Stimulated activated naive B cell treated with anti-CD40 and anti-IgM and Interleukin-4, amounts not matched to agents 10 μg/mL and 1 μg/mL and 100 μg/mL, for 72 hours (primary cell): ENCODE measurements at regions not wholly inside any gene's neighbourhood (a gene's known extent, or its start where the extent isn't known, plus 50 kb on each side); places are given as distances from the start of the nearest gene placed in this dataset.

Source experiments
- ATAC-seq, 2 donors: fragments of 150-1000 bp; cut with Tn5 transposase; replicated peaks; 2 replicates each; pipeline ENCODE4 v1.10.0; 2021; ENCODE audit warnings: moderate library complexity in 1 of 2
- DNase-seq: peaks from one replicate; pipeline ENCODE4 v3.0.0; 2021
- H3K27ac Mint-ChIP-seq: one replicate; pipeline ENCODE4 v1.8.0; 2022; ENCODE audit warnings: mild to moderate bottlenecking, mixed read lengths
- H3K27me3 Mint-ChIP-seq, 2 donors: one replicate each; pipeline ENCODE4 v1.8.0; 2022; ENCODE audit warnings: mixed read lengths in 2 of 2
- H3K36me3 Mint-ChIP-seq, 2 donors: one replicate each; pipeline ENCODE4 v1.8.0; 2022; ENCODE audit warnings: mixed read lengths in 2 of 2, mild to moderate bottlenecking in 1 of 2
- H3K4me1 Mint-ChIP-seq, 2 donors: one replicate each; pipeline ENCODE4 v1.8.0; 2022; ENCODE audit warnings: mixed read lengths in 2 of 2, mild to moderate bottlenecking in 1 of 2
- H3K4me3 Mint-ChIP-seq, 2 donors: one replicate each; pipeline ENCODE4 v1.8.0; 2022; ENCODE audit warnings: mild to moderate bottlenecking in 2 of 2, mixed read lengths in 2 of 2, moderate library complexity in 1 of 2
- H3K9me3 Mint-ChIP-seq, 2 donors: one replicate each; pipeline ENCODE4 v1.8.0; 2022; ENCODE audit warnings: mixed read lengths in 2 of 2, mild to moderate bottlenecking in 1 of 2

- Mint-ChIP-seq H3K27ac (no peak overlapping the region), H3K27me3 (peaks cover 11 to 21% of the 10 kb centered on the region in 2 donors), H3K9me3 (no peaks in the 10 kb centered on the region), H3K36me3 (no peaks in the 10 kb centered on the region), H3K4me1 (no peaks in the 10 kb centered on the region), H3K4me3 (no peak overlapping the region)
- DNase-seq (no peak), ATAC-seq (no peak)
These were observed 216.6 kb downstream of the ATG4C start for GRCh38 chr1:63000508-63000907.

- DNase-seq, result no peak
These were observed 220.9 kb downstream of the ATG4C start for GRCh38 chr1:63004868-63005267.

DNA sequence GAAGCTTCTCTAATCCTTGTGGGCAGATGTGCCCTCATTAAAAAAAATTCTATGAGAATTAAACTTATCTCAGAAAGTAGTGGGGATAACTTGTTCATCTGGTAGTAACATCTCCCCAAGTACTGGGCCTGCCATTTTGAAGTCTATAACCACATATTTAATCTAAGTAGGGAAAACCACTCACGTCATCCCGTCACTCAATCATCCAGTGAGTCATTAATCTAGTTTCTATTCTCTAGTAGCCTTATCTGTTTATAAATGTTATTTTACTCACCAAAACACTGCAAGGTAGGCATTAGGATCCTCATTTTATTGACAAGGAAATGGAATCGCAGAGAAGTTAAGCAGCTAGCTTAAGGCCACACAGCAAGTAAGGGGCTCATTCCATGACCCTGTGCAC, 221.9 kb downstream of the ATG4C start:
- H3K4me3 Mint-ChIP-seq, result no peak overlapping the region
- H3K27me3 Mint-ChIP-seq, result peaks cover 5 to 13% of the 10 kb centered on the region in 2 donors
- H3K27ac Mint-ChIP-seq, result no peak overlapping the region
- DNase-seq (no peak), ATAC-seq (no peak)
- peaks cover 0 to 2% of the 10 kb centered on the region in 2 donors for H3K9me3 Mint-ChIP-seq
- H3K36me3 Mint-ChIP-seq, result no peaks in the 10 kb centered on the region
- H3K4me1 Mint-ChIP-seq, result no peaks in the 10 kb centered on the region

More at GRCh38 chr1:63004868-63005267, 220.9 kb downstream of the ATG4C start:
- Mint-ChIP-seq H3K36me3 (no peaks in the 10 kb centered on the region), H3K4me1 (no peaks in the 10 kb centered on the region), H3K27me3 (peaks cover 5 to 18% of the 10 kb centered on the region in 2 donors), H3K9me3 (peaks cover 0 to 2% of the 10 kb centered on the region in 2 donors), H3K27ac (no peak overlapping the region), H3K4me3 (no peak overlapping the region)
- no peak for ATAC-seq

- no peak for ATAC-seq
- H3K4me3 Mint-ChIP-seq, result no peak overlapping the region
These were observed 225.5 kb downstream of the ATG4C start for GRCh38 chr1:63009421-63009820.

GRCh38 chr1:63010913-63011660, 227.2 kb downstream of the ATG4C start:
- ATAC-seq (no peak), DNase-seq (no peak)
- Mint-ChIP-seq H3K4me3 (no peak overlapping the region), H3K27ac (no peak overlapping the region), H3K4me1 (no peaks in the 10 kb centered on the region), H3K27me3 (peaks cover 0 to 6% of the 10 kb centered on the region in 2 donors), H3K36me3 (no peaks in the 10 kb centered on the region), H3K9me3 (peaks cover 0 to 2% of the 10 kb centered on the region in 2 donors)

More at GRCh38 chr1:63009421-63009820, 225.5 kb downstream of the ATG4C start:
- Mint-ChIP-seq H3K9me3 (peaks cover 0 to 2% of the 10 kb centered on the region in 2 donors), H3K27me3 (peaks cover 0 to 6% of the 10 kb centered on the region in 2 donors), H3K4me1 (no peaks in the 10 kb centered on the region), H3K36me3 (no peaks in the 10 kb centered on the region), H3K27ac (no peak overlapping the region)
- no peak for DNase-seq

- ATAC-seq, result no peak
- Mint-ChIP-seq H3K27ac (no peak overlapping the region), H3K9me3 (peaks cover 0 to 2% of the 10 kb centered on the region in 2 donors), H3K4me1 (no peaks in the 10 kb centered on the region), H3K27me3 (no peaks in the 10 kb centered on the region), H3K36me3 (no peaks in the 10 kb centered on the region), H3K4me3 (no peak overlapping the region)
- no peak for DNase-seq
These were observed 228.4 kb downstream of the ATG4C start for GRCh38 chr1:63012339-63012738.

GRCh38 chr1:63014267-63014666, 230.3 kb downstream of the ATG4C start:
- Mint-ChIP-seq H3K9me3 (no peaks in the 10 kb centered on the region), H3K27ac (no peak overlapping the region), H3K27me3 (no peaks in the 10 kb centered on the region), H3K4me1 (no peaks in the 10 kb centered on the region), H3K4me3 (no peak overlapping the region), H3K36me3 (no peaks in the 10 kb centered on the region)
- ATAC-seq (no peak), DNase-seq (no peak)

DNA sequence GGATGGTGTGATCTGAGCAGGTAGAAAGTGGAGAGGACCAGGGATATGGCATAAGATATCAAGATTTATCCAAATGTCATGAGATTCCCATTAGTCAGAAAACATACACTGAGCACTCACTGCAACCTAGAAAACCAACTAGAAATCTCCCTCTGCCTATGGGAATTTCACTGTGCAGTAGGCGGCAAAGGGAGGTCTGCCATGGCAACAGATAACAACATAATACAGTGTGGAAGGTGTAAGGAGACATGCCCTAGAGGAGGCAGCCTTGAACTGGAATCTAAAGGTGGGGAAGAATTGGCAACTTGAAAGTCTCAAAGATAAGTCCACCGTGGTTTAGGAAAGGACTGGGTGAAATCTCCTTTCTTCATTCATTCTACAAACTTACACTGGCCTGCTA, 238.4 kb downstream of the ATG4C start:
- no peak for ATAC-seq
- H3K36me3 Mint-ChIP-seq, result no peaks in the 10 kb centered on the region

DNA sequence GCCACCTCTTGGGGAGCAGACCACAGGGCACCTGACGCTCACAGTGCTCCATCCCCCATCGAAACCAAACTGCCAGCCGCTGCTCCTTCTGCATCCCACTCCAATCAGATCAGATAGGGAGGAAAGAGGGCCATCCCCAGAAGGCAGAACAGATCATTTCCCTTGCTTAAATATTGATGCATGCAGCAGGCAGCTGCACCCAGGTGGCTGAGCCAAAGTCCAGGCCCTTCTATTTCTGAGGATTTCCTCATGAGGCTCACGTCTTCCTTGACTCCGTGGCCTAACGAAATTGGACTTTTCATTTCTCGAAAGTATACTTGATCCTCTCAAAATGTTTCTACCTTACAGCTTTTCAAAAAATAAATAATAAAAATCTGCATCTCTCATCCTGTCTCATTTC, 239.2 kb downstream of the ATG4C start:
- H3K9me3 Mint-ChIP-seq, result peaks cover 0 to 5% of the 10 kb centered on the region in 2 donors
- H3K27me3 Mint-ChIP-seq, result peaks cover 0 to 27% of the 10 kb centered on the region in 2 donors
- ATAC-seq (no peak), DNase-seq (no peak)
- no peaks in the 10 kb centered on the region for H3K4me1 Mint-ChIP-seq
- H3K4me3 Mint-ChIP-seq, result no peak overlapping the region
- H3K36me3 Mint-ChIP-seq, result no peaks in the 10 kb centered on the region
- H3K27ac Mint-ChIP-seq, result no peak overlapping the region

More for the DNA sequence above, 238.4 kb downstream of the ATG4C start:
- no peak for DNase-seq
- Mint-ChIP-seq H3K27ac (no peak overlapping the region), H3K4me3 (no peak overlapping the region), H3K27me3 (peaks cover 0 to 27% of the 10 kb centered on the region in 2 donors), H3K9me3 (peaks cover 0 to 5% of the 10 kb centered on the region in 2 donors), H3K4me1 (no peaks in the 10 kb centered on the region)

GRCh38 chr1:63023637-63024036, 239.7 kb downstream of the ATG4C start:
- no peak for DNase-seq
- Mint-ChIP-seq H3K27ac (no peak overlapping the region), H3K9me3 (peaks cover 0 to 5% of the 10 kb centered on the region in 2 donors), H3K27me3 (peaks cover under 1 to 27% of the 10 kb centered on the region in 2 donors), H3K4me3 (no peak overlapping the region), H3K36me3 (no peaks in the 10 kb centered on the region), H3K4me1 (no peaks in the 10 kb centered on the region)
- no peak for ATAC-seq

DNA sequence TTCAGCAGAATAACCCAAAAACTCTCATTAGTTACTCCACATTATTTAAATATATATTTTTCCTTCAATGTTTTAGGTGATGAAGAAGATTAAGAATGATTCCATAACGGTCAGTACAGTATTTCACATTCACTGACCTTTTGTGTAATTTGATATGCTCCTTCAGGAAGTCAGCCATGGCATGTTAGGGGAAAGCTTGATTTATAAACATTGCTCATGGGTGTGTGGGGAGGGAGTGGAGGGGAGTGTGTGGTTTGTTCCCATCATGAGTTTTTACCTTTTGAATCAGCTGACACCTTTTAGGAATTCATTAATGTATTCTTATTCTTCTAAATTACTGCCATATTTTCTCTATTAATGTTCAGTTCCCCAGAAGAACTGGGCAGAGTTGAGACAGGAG, 240.2 kb downstream of the ATG4C start:
- DNase-seq (no peak), ATAC-seq (no peak)
- H3K27me3 Mint-ChIP-seq, result peaks cover 6 to 27% of the 10 kb centered on the region in 2 donors
- H3K4me1 Mint-ChIP-seq, result no peaks in the 10 kb centered on the region
- H3K36me3 Mint-ChIP-seq, result no peaks in the 10 kb centered on the region
- H3K27ac Mint-ChIP-seq, result no peak overlapping the region
- H3K9me3 Mint-ChIP-seq, result peaks cover 0 to 5% of the 10 kb centered on the region in 2 donors
- no peak overlapping the region for H3K4me3 Mint-ChIP-seq

DNA sequence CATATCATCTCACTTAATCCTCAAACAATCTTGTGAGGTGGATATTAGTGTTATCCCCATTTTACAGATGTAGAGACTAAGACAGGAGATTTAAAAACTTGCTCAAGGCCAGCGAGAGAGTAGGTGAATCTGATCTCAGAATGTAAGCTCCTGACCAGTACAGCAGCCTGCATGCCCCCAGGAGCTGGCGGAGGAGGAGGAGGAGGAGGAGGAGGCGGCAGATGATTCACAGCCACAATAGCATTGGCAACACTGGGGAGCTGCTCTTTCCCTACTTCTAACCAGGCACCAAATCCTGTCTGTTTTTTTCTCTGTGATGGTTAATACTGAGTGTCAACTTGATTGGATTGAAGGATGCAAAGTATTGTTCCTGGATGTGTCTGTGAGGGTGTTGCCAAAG, 243.2 kb downstream of the ATG4C start:
- Mint-ChIP-seq H3K4me1 (no peaks in the 10 kb centered on the region), H3K36me3 (no peaks in the 10 kb centered on the region), H3K27ac (no peak overlapping the region), H3K9me3 (peaks cover 0 to 6% of the 10 kb centered on the region in 2 donors), H3K4me3 (no peak overlapping the region), H3K27me3 (peaks cover 6 to 24% of the 10 kb centered on the region in 2 donors)
- no peak for ATAC-seq
- no peak for DNase-seq

GRCh38 chr1:63032171-63032570, 248.2 kb downstream of the ATG4C start:
- Mint-ChIP-seq H3K4me1 (no peaks in the 10 kb centered on the region), H3K27ac (no peak overlapping the region), H3K4me3 (no peak overlapping the region), H3K27me3 (peaks cover 11 to 19% of the 10 kb centered on the region in 2 donors), H3K9me3 (peaks cover 0 to 2% of the 10 kb centered on the region in 2 donors), H3K36me3 (no peaks in the 10 kb centered on the region)
- no peak for ATAC-seq
- no peak for DNase-seq

GRCh38 chr1:63033211-63033610, 249.3 kb downstream of the ATG4C start:
- Mint-ChIP-seq H3K27me3 (peaks cover 11 to 19% of the 10 kb centered on the region in 2 donors), H3K4me1 (no peaks in the 10 kb centered on the region), H3K9me3 (peaks cover 0 to 2% of the 10 kb centered on the region in 2 donors), H3K27ac (no peak overlapping the region), H3K4me3 (no peak overlapping the region), H3K36me3 (no peaks in the 10 kb centered on the region)
- DNase-seq (no peak), ATAC-seq (no peak)

DNA sequence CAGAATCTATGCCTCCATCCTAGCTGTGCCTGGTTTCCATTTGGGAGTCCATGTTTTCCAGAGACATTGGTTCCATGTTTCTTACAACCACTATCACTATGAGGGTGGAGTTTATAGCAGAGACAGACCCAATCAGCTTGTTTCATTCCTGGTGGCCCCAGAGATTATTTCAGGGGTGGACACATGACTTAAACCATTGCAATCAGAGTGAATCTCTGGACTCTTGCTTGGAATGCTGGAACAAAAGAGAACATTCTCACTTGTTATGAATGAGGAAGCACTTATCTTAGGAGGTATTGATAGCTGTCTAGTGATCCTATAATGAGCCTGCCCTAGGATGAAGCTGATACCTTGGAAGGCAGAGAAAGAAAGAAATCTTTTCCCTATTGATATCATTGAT, 250.3 kb downstream of the ATG4C start:
- Mint-ChIP-seq H3K27ac (no peak overlapping the region), H3K36me3 (no peaks in the 10 kb centered on the region)
- no peak for ATAC-seq

More for the DNA sequence above, 250.3 kb downstream of the ATG4C start:
- Mint-ChIP-seq H3K4me3 (no peak overlapping the region), H3K27me3 (peaks cover 5 to 19% of the 10 kb centered on the region in 2 donors), H3K4me1 (no peaks in the 10 kb centered on the region), H3K9me3 (peaks cover 0 to 2% of the 10 kb centered on the region in 2 donors)
- no peak for DNase-seq
